Heart left ventricle (tissue), 13 donors: ENCODE measurements at regions not wholly inside any gene's neighbourhood (a gene's known extent, or its start where the extent isn't known, plus 50 kb on each side); places are given as distances from the start of the nearest gene placed in this dataset.

Experiments
- POLR2A ChIP-seq, 2 donors: fragments of 450-650 bp; IDR thresholded peaks; one replicate each; pipeline ENCODE4 v1.6.1; 2017; ENCODE audit warnings: antibody characterized with exemption in 2 of 2, mild to moderate bottlenecking in 2 of 2, moderate library complexity in 2 of 2
- TF ChIP-seq, protein P1 (sequence below), 12 donors: fragments of 200-600 bp; sonication (generic) in 4 of 12; IDR thresholded peaks; one replicate each; pipeline versions ENCODE4 v1.5.0 to v1.8.0; 2018 to 2022; ENCODE audit warnings: antibody characterized with exemption in 12 of 12, mild to moderate bottlenecking in 5 of 12
- donor health status: ischemic (EF 13 %, LVEDD 7.1; RV severe dilation, severe dysfunction).
- donor health status: DM: no; HTN: yes; CAD: no.
- donor health status: DM: no; HTN: no; CAD: no.
- donor health status: ischemic (EF 25% LVEDD 6.9; RV normal size, moderate dysfunction).
- donor health status: ischemic (EF 25% LVEDD 5.7; RV mildly dilated, moderate dysfunction).
- donor health status: ischemic (EF 35%, LVEDD 5.7; RV mildly dilated, moderate dysfunction).
- donor health status: nonischemic (EF 11% LVEDD 7.7; RV severe dilation, severe dysfunction).
- donor health status: DM: yes; HTN: yes; CAD: no.
- donor health status: PGD.
- donor health status: ischemic (EF 29% LVEDD 5.4; RV normal size, mild dysfunction).
- donor health status: nonischemic (EF 23%, LVEDD 6.1; RV moderate dilation, normal function).

DNA sequence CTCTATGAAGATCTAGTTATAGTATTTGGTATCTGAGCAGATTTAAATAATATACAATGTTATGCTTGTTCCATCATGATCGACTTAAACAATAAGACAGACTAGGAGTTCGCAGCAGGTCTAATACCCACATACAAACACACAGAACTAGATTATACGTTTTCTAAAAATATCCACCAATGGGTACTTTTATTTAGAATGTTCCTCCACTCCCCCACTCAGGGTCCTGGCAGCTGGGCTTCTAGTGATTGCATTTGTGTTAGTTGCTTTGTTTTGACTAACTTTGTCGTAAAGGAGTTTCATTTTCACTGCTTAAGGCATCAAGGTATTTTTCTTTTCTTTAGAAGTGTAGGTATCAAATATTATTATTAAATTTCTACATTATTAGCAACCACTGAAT, 91.4 kb downstream of the RPRM start:
- TF ChIP-seq, protein P1, sequence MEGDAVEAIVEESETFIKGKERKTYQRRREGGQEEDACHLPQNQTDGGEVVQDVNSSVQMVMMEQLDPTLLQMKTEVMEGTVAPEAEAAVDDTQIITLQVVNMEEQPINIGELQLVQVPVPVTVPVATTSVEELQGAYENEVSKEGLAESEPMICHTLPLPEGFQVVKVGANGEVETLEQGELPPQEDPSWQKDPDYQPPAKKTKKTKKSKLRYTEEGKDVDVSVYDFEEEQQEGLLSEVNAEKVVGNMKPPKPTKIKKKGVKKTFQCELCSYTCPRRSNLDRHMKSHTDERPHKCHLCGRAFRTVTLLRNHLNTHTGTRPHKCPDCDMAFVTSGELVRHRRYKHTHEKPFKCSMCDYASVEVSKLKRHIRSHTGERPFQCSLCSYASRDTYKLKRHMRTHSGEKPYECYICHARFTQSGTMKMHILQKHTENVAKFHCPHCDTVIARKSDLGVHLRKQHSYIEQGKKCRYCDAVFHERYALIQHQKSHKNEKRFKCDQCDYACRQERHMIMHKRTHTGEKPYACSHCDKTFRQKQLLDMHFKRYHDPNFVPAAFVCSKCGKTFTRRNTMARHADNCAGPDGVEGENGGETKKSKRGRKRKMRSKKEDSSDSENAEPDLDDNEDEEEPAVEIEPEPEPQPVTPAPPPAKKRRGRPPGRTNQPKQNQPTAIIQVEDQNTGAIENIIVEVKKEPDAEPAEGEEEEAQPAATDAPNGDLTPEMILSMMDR (IDR thresholded peaks at IDR 0.05): no peak
- no peak for TF ChIP-seq POLR2A (IDR thresholded peaks at IDR 0.05)
